Neural progenitor cell (in vitro differentiated cells): ENCODE measurements at regions not wholly inside any gene's neighbourhood (a gene's known extent, or its start where the extent isn't known, plus 50 kb on each side); places are given as distances from the start of the nearest gene placed in this dataset.

Experiments used
- CTCF ChIP-seq: fragments of 200-600 bp; sonication (generic); IDR thresholded peaks from 2 replicates; pipeline ENCODE4 v1.5.1; 2017; ENCODE audit warnings: antibody characterized with exemption, mild to moderate bottlenecking
- EZH2phosphoT487 ChIP-seq: fragments of 200-600 bp; sonication (generic); IDR thresholded peaks from 2 replicates; pipeline ENCODE4 v1.6.1; 2017; ENCODE audit warnings: antibody characterized with exemption

- TF ChIP-seq CTCF (no peak), EZH2phosphoT487 (no peak)
Measured at GRCh38 chr2:226184540-226184939, 615.1 kb downstream of the IRS1 start.
